ENCODE measurements at regions not wholly inside any gene's neighbourhood (a gene's known extent, or its start where the extent isn't known, plus 50 kb on each side); places are given as distances from the start of the nearest gene placed in this dataset.

DNA sequence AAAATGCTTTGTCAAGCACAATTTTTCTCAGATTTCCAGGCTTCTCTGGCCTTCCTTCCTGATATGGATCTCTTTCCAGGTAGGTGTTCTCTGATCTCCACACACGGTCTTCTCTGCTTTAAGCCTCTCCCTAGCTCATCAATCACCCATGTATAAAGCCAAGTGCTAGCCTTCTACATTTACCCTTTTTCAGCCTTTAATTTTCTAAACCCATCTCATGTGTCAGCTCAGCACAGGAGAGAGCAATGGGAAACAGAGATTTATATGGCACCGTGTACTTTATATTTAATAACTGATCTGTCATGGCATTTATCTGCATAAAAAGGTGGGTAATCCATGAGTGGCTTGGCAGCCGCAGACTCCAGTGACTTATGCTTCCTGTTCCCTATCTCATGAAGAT lies 495.0 kb downstream of the RASEF start:
- no peak for TF ChIP-seq POLR2AphosphoS5 (IDR thresholded peaks at IDR 0.05; ENCODE audit: low read depth, low read length)
- TF ChIP-seq REST (IDR thresholded peaks at IDR 0.05; ENCODE audit: insufficient read depth in 1 of 2, low read depth in 2 of 2, low read length in 2 of 2), result no peak
- TF ChIP-seq TAF1 (IDR thresholded peaks at IDR 0.05; ENCODE audit: borderline replicate concordance, insufficient read depth, low read length), result no peak
- no peak for TF ChIP-seq FOXP2 (optimal IDR thresholded peaks at IDR 0.05; ENCODE audit: borderline replicate concordance, extremely low read depth, extremely low read length, insufficient read depth)

All from PFSK-1 (cell line).